ENCODE measurements at regions not wholly inside any gene's neighbourhood (a gene's known extent, or its start where the extent isn't known, plus 50 kb on each side); places are given as distances from the start of the nearest gene placed in this dataset.

GRCh38 chr4:115927382-115927781, 814.0 kb upstream of the NDST4 start:
- TF ChIP-seq CTCF (IDR thresholded peaks at IDR 0.05) (no peak), POLR2A (IDR thresholded peaks at IDR 0.05) (no peak)
